ENCODE measurements at regions not wholly inside any gene's neighbourhood (a gene's known extent, or its start where the extent isn't known, plus 50 kb on each side); places are given as distances from the start of the nearest gene placed in this dataset.

- H3K9me3 ChIP-seq (ENCODE audit: low read depth): no peaks in the 10 kb centered on the region
- H2AFZ ChIP-seq: no peak overlapping the region
- no peak overlapping the region for H3K4me3 ChIP-seq
- no peak for DNase-seq (ENCODE audit: low spot score)
- no peak overlapping the region for H3K27ac ChIP-seq
- H3K36me3 ChIP-seq (replicated peaks; ENCODE audit: insufficient read depth, low read depth): no peaks in the 10 kb centered on the region
- H3K4me2 ChIP-seq: no peak overlapping the region
- no peaks in the 10 kb centered on the region for H3K27me3 ChIP-seq
- H3K4me1 ChIP-seq (ENCODE audit: insufficient read depth): no peaks in the 10 kb centered on the region
- no peaks in the 10 kb centered on the region for H3K79me2 ChIP-seq
- H4K20me1 ChIP-seq (ENCODE audit: insufficient read depth, poor library complexity, severe bottlenecking): no peaks in the 10 kb centered on the region
- TF ChIP-seq EZH2phosphoT487 (IDR thresholded peaks at IDR 0.05; ENCODE audit: low read depth, severe bottlenecking, unreplicated experiment) (no peak), CTCF (IDR thresholded peaks at IDR 0.05; ENCODE audit: poor library complexity) (no peak), EZH2 (IDR thresholded peaks at IDR 0.05; ENCODE audit: borderline replicate concordance) (no peak)
- no peaks in the 10 kb centered on the region for H3K9me2 ChIP-seq (replicated peaks; ENCODE audit: insufficient read depth)
These were observed 363.7 kb upstream of the RGMA start for GRCh38 chr15:93452537-93453211.

- H3K4me1 ChIP-seq (ENCODE audit: insufficient read depth): no peaks in the 10 kb centered on the region
- no peaks in the 10 kb centered on the region for H3K9me2 ChIP-seq (replicated peaks; ENCODE audit: insufficient read depth)
- no peak overlapping the region for H3K4me2 ChIP-seq
- no peaks in the 10 kb centered on the region for H3K79me2 ChIP-seq
- TF ChIP-seq CTCF (IDR thresholded peaks at IDR 0.05; ENCODE audit: poor library complexity): no peak
- TF ChIP-seq EZH2phosphoT487 (IDR thresholded peaks at IDR 0.05; ENCODE audit: low read depth, severe bottlenecking, unreplicated experiment): no peak
- no peak for TF ChIP-seq EZH2 (IDR thresholded peaks at IDR 0.05; ENCODE audit: borderline replicate concordance)
- no peaks in the 10 kb centered on the region for H3K36me3 ChIP-seq (replicated peaks; ENCODE audit: insufficient read depth, low read depth)
- H3K9me3 ChIP-seq (ENCODE audit: low read depth): no peaks in the 10 kb centered on the region
- no peak for DNase-seq (ENCODE audit: low spot score)
- H3K27ac ChIP-seq: no peak overlapping the region
- no peaks in the 10 kb centered on the region for H3K27me3 ChIP-seq
- no peak overlapping the region for H3K4me3 ChIP-seq
- no peak overlapping the region for H2AFZ ChIP-seq
- no peaks in the 10 kb centered on the region for H4K20me1 ChIP-seq (ENCODE audit: insufficient read depth, poor library complexity, severe bottlenecking)
- 48% methylated on average over 2 of the region's 2 CpGs for WGBS (ENCODE audit: low lambda C conversion rate, missing lambda C conversion rate)
These were observed 362.8 kb upstream of the RGMA start for GRCh38 chr15:93451822-93452221.

- no peak overlapping the region for H3K4me3 ChIP-seq
- DNase-seq (ENCODE audit: low spot score): no peak
- no peaks in the 10 kb centered on the region for H3K9me2 ChIP-seq (replicated peaks; ENCODE audit: insufficient read depth)
- no peaks in the 10 kb centered on the region for H3K36me3 ChIP-seq (replicated peaks; ENCODE audit: insufficient read depth, low read depth)
- no peak for TF ChIP-seq CTCF (IDR thresholded peaks at IDR 0.05; ENCODE audit: poor library complexity)
- TF ChIP-seq EZH2 (IDR thresholded peaks at IDR 0.05; ENCODE audit: borderline replicate concordance): no peak
- TF ChIP-seq EZH2phosphoT487 (IDR thresholded peaks at IDR 0.05; ENCODE audit: low read depth, severe bottlenecking, unreplicated experiment): no peak
- WGBS (ENCODE audit: low lambda C conversion rate, missing lambda C conversion rate): 59% methylated on average over 6 of the region's 6 CpGs
- H3K9me3 ChIP-seq (ENCODE audit: low read depth): no peaks in the 10 kb centered on the region
- H3K27ac ChIP-seq: no peak overlapping the region
- no peaks in the 10 kb centered on the region for H3K27me3 ChIP-seq
- H3K4me1 ChIP-seq (ENCODE audit: insufficient read depth): no peaks in the 10 kb centered on the region
- no peak overlapping the region for H2AFZ ChIP-seq
- H4K20me1 ChIP-seq (ENCODE audit: insufficient read depth, poor library complexity, severe bottlenecking): no peaks in the 10 kb centered on the region
- H3K4me2 ChIP-seq: no peak overlapping the region
- H3K79me2 ChIP-seq: no peaks in the 10 kb centered on the region
These were observed 362.3 kb upstream of the RGMA start for GRCh38 chr15:93451265-93451664.

Data from hepatocyte (in vitro differentiated cells).